Ovary (tissue), 3 donors: ENCODE measurements at regions not wholly inside any gene's neighbourhood (a gene's known extent, or its start where the extent isn't known, plus 50 kb on each side); places are given as distances from the start of the nearest gene placed in this dataset.

Experiments used
- CTCF ChIP-seq, 3 donors: fragments of 450-650 bp in 2 of 3; fragments of 200-600 bp in 1 of 3; IDR thresholded peaks; one replicate each; pipeline versions ENCODE4 v1.5.1 to v1.8.0; 2016 to 2022; ENCODE audit warnings: antibody characterized with exemption in 3 of 3, mild to moderate bottlenecking in 1 of 3
- EP300 ChIP-seq: sonication (generic); formaldehyde crosslinking; IDR thresholded peaks from one replicate; pipeline ENCODE4 v1.6.1; 2017; ENCODE audit warnings: antibody characterized with exemption
- donor health status: DM: no; HTN: no; CAD: no.

GRCh38 chr13:69213396-69213795 lies 894.2 kb upstream of the ATXN8OS start:
- TF ChIP-seq CTCF (IDR thresholded peaks at IDR 0.05) (no peak), EP300 (no peak)
